Ishikawa (cell line): ENCODE measurements at regions not wholly inside any gene's neighbourhood (a gene's known extent, or its start where the extent isn't known, plus 50 kb on each side); places are given as distances from the start of the nearest gene placed in this dataset.

Experiments used
- CEBPB ChIP-seq: IDR thresholded peaks from 2 replicates; pipeline ENCODE4 v1.6.1; 2012
- EGR1 ChIP-seq: IDR thresholded peaks from 2 replicates; pipeline ENCODE4 v1.6.1; 2012
- EP300 ChIP-seq: IDR thresholded peaks from 2 replicates; pipeline ENCODE4 v1.6.1; 2012; ENCODE audit warnings: borderline replicate concordance
- RAD21 ChIP-seq: IDR thresholded peaks from 2 replicates; pipeline ENCODE4 v1.6.1; 2012; ENCODE audit warnings: low read depth
- TAF1 ChIP-seq: IDR thresholded peaks from 2 replicates; pipeline ENCODE4 v1.6.1; 2012; ENCODE audit warnings: low read depth, mild to moderate bottlenecking
- USF1 ChIP-seq: IDR thresholded peaks from 2 replicates; pipeline ENCODE4 v1.6.1; 2012
- YY1 ChIP-seq: IDR thresholded peaks from 2 replicates; pipeline ENCODE4 v1.6.1; 2012; ENCODE audit warnings: low read depth
- TF ChIP-seq, protein P1 (sequence below): IDR thresholded peaks from 2 replicates; pipeline ENCODE4 v1.6.1; 2012

DNA sequence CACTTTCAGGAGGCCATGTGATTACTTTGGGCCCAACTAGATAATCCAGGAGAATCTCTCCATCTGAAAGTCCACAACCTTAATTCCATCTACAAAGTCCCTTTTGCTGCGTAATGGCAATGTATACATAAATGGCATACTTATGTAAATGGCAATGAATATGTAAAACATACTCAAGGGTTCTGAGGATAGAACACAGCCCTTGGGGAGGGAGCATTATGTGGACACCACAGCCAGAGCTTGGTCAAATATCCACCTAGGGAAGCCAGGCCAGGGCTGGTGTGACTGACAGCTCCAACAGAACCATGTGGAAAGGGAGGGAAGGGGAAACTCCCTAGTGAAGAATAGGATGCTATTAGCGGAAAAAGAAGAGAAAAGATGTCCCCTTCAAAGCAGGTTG, 496.2 kb downstream of the COG6 start:
- TF ChIP-seq USF1 = no peak
- TF ChIP-seq TAF1 = no peak
- TF ChIP-seq RAD21 = no peak
- TF ChIP-seq EGR1 = no peak
- TF ChIP-seq, protein P1, sequence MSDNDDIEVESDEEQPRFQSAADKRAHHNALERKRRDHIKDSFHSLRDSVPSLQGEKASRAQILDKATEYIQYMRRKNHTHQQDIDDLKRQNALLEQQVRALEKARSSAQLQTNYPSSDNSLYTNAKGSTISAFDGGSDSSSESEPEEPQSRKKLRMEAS = no peak
- TF ChIP-seq EP300 = no peak
- TF ChIP-seq CEBPB = no peak
- TF ChIP-seq YY1 = no peak
